Endothelial cell of umbilical vein (primary cell): ENCODE measurements at regions not wholly inside any gene's neighbourhood (a gene's known extent, or its start where the extent isn't known, plus 50 kb on each side); places are given as distances from the start of the nearest gene placed in this dataset.

ENCODE experiments used
- CTCF ChIP-seq, 2 donors: IDR thresholded peaks; 1 replicate in 1 of 2; 2 replicates in 1 of 2; pipeline ENCODE4 v1.5.1; 2011; ENCODE audit warnings: low read length in 2 of 2, mild to moderate bottlenecking in 2 of 2, moderate library complexity in 2 of 2, control low read depth in 1 of 2, inconsistent platforms in 1 of 2, low read depth in 1 of 2; ENCODE audit not compliant: insufficient read depth in 1 of 2; ENCODE audit errors: extremely low read depth in 1 of 2
- EZH2 ChIP-seq: IDR thresholded peaks from 2 replicates; pipeline ENCODE4 v1.6.1; 2012; ENCODE audit warnings: borderline replicate concordance, low read depth, mild to moderate bottlenecking, moderate library complexity, low read length, inconsistent platforms; ENCODE audit not compliant: severe bottlenecking
- FOS ChIP-seq: IDR thresholded peaks from 2 replicates; pipeline ENCODE4 v1.6.1; 2011; ENCODE audit warnings: mild to moderate bottlenecking, low read length, moderate library complexity, borderline replicate concordance; ENCODE audit not compliant: insufficient read depth
- JUN ChIP-seq: IDR thresholded peaks from 2 replicates; pipeline ENCODE4 v1.6.1; 2011; ENCODE audit warnings: borderline replicate concordance, low read depth; ENCODE audit not compliant: insufficient read length, insufficient read depth
- MAX ChIP-seq: IDR thresholded peaks from 2 replicates; pipeline ENCODE4 v1.6.1; 2011; ENCODE audit not compliant: insufficient read depth, insufficient read length
- MYC ChIP-seq: IDR thresholded peaks from one replicate; pipeline ENCODE4 v1.6.1; 2011; ENCODE audit warnings: mild to moderate bottlenecking, low read depth, low read length
- POLR2A ChIP-seq: IDR thresholded peaks from 2 replicates; pipeline ENCODE4 v1.6.1; 2012; ENCODE audit warnings: low read depth, mild to moderate bottlenecking, control low read depth, low read length
- POLR2AphosphoS5 ChIP-seq: IDR thresholded peaks from 2 replicates; pipeline ENCODE4 v1.6.1; 2012; ENCODE audit warnings: low read depth, mild to moderate bottlenecking, control low read depth, low read length, moderate library complexity; ENCODE audit not compliant: insufficient read depth

- no peak for TF ChIP-seq CTCF (IDR thresholded peaks at IDR 0.05; ENCODE audit: extremely low read depth in 1 of 2, insufficient read depth in 1 of 2, low read depth in 1 of 2, low read length in 2 of 2)
- TF ChIP-seq POLR2A: no peak
- TF ChIP-seq EZH2: no peak
- TF ChIP-seq POLR2AphosphoS5: no peak
- TF ChIP-seq MYC: no peak
- TF ChIP-seq MAX: no peak
- TF ChIP-seq JUN: no peak
- TF ChIP-seq FOS: no peak
Observed at GRCh38 chr13:31866099-31866498, 126.8 kb downstream of the RXFP2 start.
